Astrocyte (in vitro differentiated cells and primary cell): ENCODE measurements at regions not wholly inside any gene's neighbourhood (a gene's known extent, or its start where the extent isn't known, plus 50 kb on each side); places are given as distances from the start of the nearest gene placed in this dataset.

ENCODE experiments used
- EZH2 ChIP-seq: IDR thresholded peaks from 2 replicates; pipeline ENCODE4 v1.6.1; 2012; ENCODE audit warnings: mild to moderate bottlenecking, low read length, inconsistent platforms; ENCODE audit not compliant: insufficient read depth
- TF ChIP-seq, protein P1 (sequence below): IDR thresholded peaks from 2 replicates; pipeline ENCODE4 v1.5.1; 2011; ENCODE audit warnings: low read depth, mild to moderate bottlenecking, inconsistent platforms, low read length, moderate library complexity; ENCODE audit not compliant: insufficient read depth

DNA sequence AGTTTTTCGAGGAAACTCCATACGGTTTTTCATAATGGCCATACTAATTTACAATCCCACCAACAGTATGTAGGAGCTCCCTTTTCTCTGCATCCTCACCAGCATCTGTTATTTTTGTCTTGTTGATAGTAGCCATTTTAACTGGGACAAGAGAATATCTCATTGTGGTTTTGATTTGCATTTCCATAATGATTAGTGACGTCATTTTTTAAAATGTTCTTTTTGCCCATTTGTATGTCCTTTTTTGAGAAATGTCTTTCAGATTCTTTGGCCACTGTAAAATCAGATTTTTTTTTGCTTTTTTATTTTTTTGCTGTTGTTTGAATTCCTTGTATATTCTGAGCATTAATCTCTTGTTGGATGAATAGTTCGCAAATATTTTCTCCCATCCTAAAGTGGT lies 243.9 kb downstream of the TRIML1 start:
- no peak for TF ChIP-seq EZH2
- TF ChIP-seq, protein P1, sequence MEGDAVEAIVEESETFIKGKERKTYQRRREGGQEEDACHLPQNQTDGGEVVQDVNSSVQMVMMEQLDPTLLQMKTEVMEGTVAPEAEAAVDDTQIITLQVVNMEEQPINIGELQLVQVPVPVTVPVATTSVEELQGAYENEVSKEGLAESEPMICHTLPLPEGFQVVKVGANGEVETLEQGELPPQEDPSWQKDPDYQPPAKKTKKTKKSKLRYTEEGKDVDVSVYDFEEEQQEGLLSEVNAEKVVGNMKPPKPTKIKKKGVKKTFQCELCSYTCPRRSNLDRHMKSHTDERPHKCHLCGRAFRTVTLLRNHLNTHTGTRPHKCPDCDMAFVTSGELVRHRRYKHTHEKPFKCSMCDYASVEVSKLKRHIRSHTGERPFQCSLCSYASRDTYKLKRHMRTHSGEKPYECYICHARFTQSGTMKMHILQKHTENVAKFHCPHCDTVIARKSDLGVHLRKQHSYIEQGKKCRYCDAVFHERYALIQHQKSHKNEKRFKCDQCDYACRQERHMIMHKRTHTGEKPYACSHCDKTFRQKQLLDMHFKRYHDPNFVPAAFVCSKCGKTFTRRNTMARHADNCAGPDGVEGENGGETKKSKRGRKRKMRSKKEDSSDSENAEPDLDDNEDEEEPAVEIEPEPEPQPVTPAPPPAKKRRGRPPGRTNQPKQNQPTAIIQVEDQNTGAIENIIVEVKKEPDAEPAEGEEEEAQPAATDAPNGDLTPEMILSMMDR, result no peak
